ENCODE measurements at regions not wholly inside any gene's neighbourhood (a gene's known extent, or its start where the extent isn't known, plus 50 kb on each side); places are given as distances from the start of the nearest gene placed in this dataset.

DNA sequence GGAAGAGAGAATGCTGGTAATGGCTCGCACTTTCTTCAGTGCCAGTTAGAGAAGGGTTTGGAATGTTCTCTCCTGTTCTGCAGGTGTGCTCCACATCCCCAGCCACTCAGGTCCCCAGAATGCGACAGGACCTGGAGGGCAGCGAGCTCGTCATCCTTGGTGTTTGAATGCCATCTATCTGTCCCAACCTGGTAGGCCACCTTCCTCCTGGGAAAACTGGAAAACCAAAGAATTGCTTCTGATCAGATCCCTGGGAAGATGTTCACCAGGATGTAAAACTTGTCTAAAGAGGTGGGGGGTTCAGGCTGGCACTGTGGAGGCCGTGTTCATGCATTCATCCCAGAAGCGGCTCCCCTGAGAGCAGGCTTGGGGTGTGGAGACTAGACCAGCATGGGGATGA lies 379.5 kb downstream of the GLRX3 start:
- Histone ChIP-seq H2BK120ac (ENCODE audit: low read depth, low read length) (no peak overlapping the region), H3K56ac (ENCODE audit: extremely low read depth, insufficient read depth, low read length) (no peak overlapping the region), H2BK15ac (ENCODE audit: low read depth, low read length) (no peak overlapping the region), H3K23ac (ENCODE audit: low read depth, low read length) (no peak overlapping the region), H2AFZ (replicated peaks; ENCODE audit: low read length, poor library complexity) (no peak overlapping the region), H3K9me3 (ENCODE audit: control insufficient read depth, insufficient read depth, low read length) (peaks cover 55% of the 10 kb centered on the region), H2BK20ac (ENCODE audit: low read depth, low read length) (no peak overlapping the region), H3K27ac (ENCODE audit: insufficient read depth, low read length) (no peak overlapping the region), H3K14ac (replicated peaks; ENCODE audit: low read depth, low read length) (no peak overlapping the region), H3K4me3 (ENCODE audit: insufficient read depth, low read depth, low read length) (no peak overlapping the region), H3K4me2 (ENCODE audit: low read depth, low read length) (no peak overlapping the region), H3K9ac (ENCODE audit: low read depth, low read length) (no peak overlapping the region), H2AK5ac (ENCODE audit: low read depth, low read length) (no peak overlapping the region), H3K18ac (ENCODE audit: low read depth, low read length) (no peak overlapping the region), H4K91ac (ENCODE audit: insufficient read depth, low read depth, low read length) (no peak overlapping the region), H2BK5ac (ENCODE audit: low read depth, low read length, poor library complexity, severe bottlenecking) (no peak overlapping the region), H3K4me1 (ENCODE audit: control insufficient read depth, insufficient read depth, low read length) (no peaks in the 10 kb centered on the region), H3K9me1 (ENCODE audit: insufficient read depth, low read length) (no peaks in the 10 kb centered on the region), H3K4ac (ENCODE audit: low read depth, low read length) (no peak overlapping the region), H3K36me3 (ENCODE audit: control insufficient read depth, insufficient read depth, low read length) (no peaks in the 10 kb centered on the region), H4K8ac (ENCODE audit: low read depth in 2 of 2, low read length in 2 of 2) (no peak overlapping the region), H3K79me1 (ENCODE audit: low read depth in 1 of 2, low read length in 2 of 2) (no peaks in the 10 kb centered on the region), H4K5ac (ENCODE audit: low read depth, low read length) (no peak overlapping the region), H2AK9ac (replicated peaks; ENCODE audit: low read depth, low read length, poor library complexity) (no peak overlapping the region), H3K27me3 (ENCODE audit: control insufficient read depth, insufficient read depth, low read length) (no peaks in the 10 kb centered on the region), H4K20me1 (ENCODE audit: insufficient read depth, low read length) (no peaks in the 10 kb centered on the region)
- ChIA-PET POLR2A (ENCODE audit: unreplicated experiment) (no interaction called here), CTCF (no interaction called here)
- intact Hi-C loops (cut with micrococcal nuclease) (no loop called here), in situ Hi-C loops (cut with MboI; ENCODE audit: low sequenced_read_pairs) (no loop called here), dilution Hi-C loops (cut with HindIII; ENCODE audit: low sequenced_read_pairs, unreplicated experiment) (no loop called here)
- DNase-seq: no peak
- ATAC-seq (ENCODE audit: low read depth): no peak
- BruUV-seq (replicated peaks): no TSS peak
- TF ChIP-seq RAD21 (IDR thresholded peaks at IDR 0.05; ENCODE audit: low read length): no peak
- no peak for TF ChIP-seq SMC3 (IDR thresholded peaks at IDR 0.05; ENCODE audit: low read depth, low read length)
- no peak for TF ChIP-seq CTCF (conservative IDR thresholded peaks at IDR 0.05; ENCODE audit: low read depth, low read length)
- TF ChIP-seq RFX5 (IDR thresholded peaks at IDR 0.05; ENCODE audit: low read depth, low read length): no peak
- TF ChIP-seq USF2 (IDR thresholded peaks at IDR 0.05; ENCODE audit: low read depth, low read length): no peak
- TF ChIP-seq MXI1 (IDR thresholded peaks at IDR 0.05; ENCODE audit: borderline replicate concordance, low read depth, low read length): no peak
- TF ChIP-seq RCOR1 (IDR thresholded peaks at IDR 0.05; ENCODE audit: insufficient replicate concordance, low read length): no peak
- TF ChIP-seq MAFK (IDR thresholded peaks at IDR 0.05; ENCODE audit: low read depth, low read length): no peak
- no peak for TF ChIP-seq CHD1 (IDR thresholded peaks at IDR 0.05; ENCODE audit: low read depth, low read length)
- no peak for TF ChIP-seq POLR2A (IDR thresholded peaks at IDR 0.05; ENCODE audit: low read depth, low read length)
- no peak for TF ChIP-seq NFE2L2 (IDR thresholded peaks at IDR 0.05; ENCODE audit: low read depth, low read length)
- no peak for TF ChIP-seq ELK1 (IDR thresholded peaks at IDR 0.05; ENCODE audit: borderline replicate concordance, low read depth, low read length)
- no peak for TF ChIP-seq MAZ (IDR thresholded peaks at IDR 0.05; ENCODE audit: borderline replicate concordance, low read depth, low read length)
- no peak for TF ChIP-seq CEBPB (IDR thresholded peaks at IDR 0.05; ENCODE audit: low read depth, low read length)
- no peak for TF ChIP-seq BHLHE40 (IDR thresholded peaks at IDR 0.05; ENCODE audit: low read depth, low read length)
- no peak for TF ChIP-seq FOS (IDR thresholded peaks at IDR 0.05; ENCODE audit: low read depth, low read length)
- no CpG with 5 or more reads among the region's 6 CpGs for WGBS, 2 experiments (ENCODE audit: extremely low coverage in 2 of 2, insufficient read length in 1 of 2)
